Stimulated activated CD8-positive, alpha-beta memory T cell treated with anti-CD3 and anti-CD28 coated beads, Interleukin-12 subunit alpha, Interleukin-12 subunit beta, amount 100 ng/mL, for 1 hour (primary cell): ENCODE measurements at regions not wholly inside any gene's neighbourhood (a gene's known extent, or its start where the extent isn't known, plus 50 kb on each side); places are given as distances from the start of the nearest gene placed in this dataset.

Experiments
- DNase-seq: peaks from one replicate; pipeline ENCODE4 v3.0.0-alpha.2; 2020; ENCODE audit warnings: low read depth

- DNase-seq = no peak
These were observed 718.9 kb upstream of the FANCL start for GRCh38 chr2:58959996-58960395.

GRCh38 chr2:58957188-58957840 is 716.2 kb upstream of the FANCL start:
- DNase-seq = no peak

GRCh38 chr2:58954880-58955385 is 713.8 kb upstream of the FANCL start:
- no peak for DNase-seq

GRCh38 chr2:58951722-58952121 is 710.6 kb upstream of the FANCL start:
- DNase-seq = no peak

- no peak for DNase-seq
These were observed 709.8 kb upstream of the FANCL start for GRCh38 chr2:58950795-58951462.

- no peak for DNase-seq
These were observed 698.3 kb upstream of the FANCL start for GRCh38 chr2:58939388-58939787.

- no peak for DNase-seq
These were observed 697.9 kb upstream of the FANCL start for GRCh38 chr2:58938988-58939387.

GRCh38 chr2:58932801-58933200 is 691.7 kb upstream of the FANCL start:
- DNase-seq = no peak

GRCh38 chr2:58930537-58930936 is 689.4 kb upstream of the FANCL start:
- DNase-seq = no peak

GRCh38 chr2:58928973-58929372 is 687.8 kb upstream of the FANCL start:
- no peak for DNase-seq

GRCh38 chr2:58928391-58928790 is 687.3 kb upstream of the FANCL start:
- DNase-seq = no peak

- DNase-seq = no peak
These were observed 685.0 kb upstream of the FANCL start for GRCh38 chr2:58926112-58926511.

- DNase-seq = no peak
These were observed 684.6 kb upstream of the FANCL start for GRCh38 chr2:58925676-58926081.

GRCh38 chr2:58923869-58924268 is 682.7 kb upstream of the FANCL start:
- no peak for DNase-seq

GRCh38 chr2:58922245-58922644 is 681.1 kb upstream of the FANCL start:
- DNase-seq = no peak

GRCh38 chr2:58921676-58922075 is 680.6 kb upstream of the FANCL start:
- no peak for DNase-seq

GRCh38 chr2:58920001-58920400 is 678.9 kb upstream of the FANCL start:
- DNase-seq = no peak

- no peak for DNase-seq
These were observed 678.2 kb upstream of the FANCL start for GRCh38 chr2:58919316-58919715.

- DNase-seq = no peak
These were observed 677.0 kb upstream of the FANCL start for GRCh38 chr2:58918141-58918540.

GRCh38 chr2:58917596-58917995 is 676.5 kb upstream of the FANCL start:
- no peak for DNase-seq

- no peak for DNase-seq
These were observed 674.9 kb upstream of the FANCL start for GRCh38 chr2:58916063-58916462.

GRCh38 chr2:58914733-58915505 is 673.8 kb upstream of the FANCL start:
- DNase-seq = no peak
